HG02759 (cell line): ENCODE measurements at regions not wholly inside any gene's neighbourhood (a gene's known extent, or its start where the extent isn't known, plus 50 kb on each side); places are given as distances from the start of the nearest gene placed in this dataset.
"Not testable (repeated sequence)": the region's sequence is repeated elsewhere in the genome, so short reads cannot be mapped to it uniquely, and the experiment has no call there.

ENCODE experiments used
- ATAC-seq: cut with Tn5 transposase; IDR thresholded peaks from one replicate; pipeline ENCODE4 v1.9.1; 2021; ENCODE audit warnings: mild to moderate bottlenecking, moderate library complexity; ENCODE audit not compliant: unreplicated experiment

DNA sequence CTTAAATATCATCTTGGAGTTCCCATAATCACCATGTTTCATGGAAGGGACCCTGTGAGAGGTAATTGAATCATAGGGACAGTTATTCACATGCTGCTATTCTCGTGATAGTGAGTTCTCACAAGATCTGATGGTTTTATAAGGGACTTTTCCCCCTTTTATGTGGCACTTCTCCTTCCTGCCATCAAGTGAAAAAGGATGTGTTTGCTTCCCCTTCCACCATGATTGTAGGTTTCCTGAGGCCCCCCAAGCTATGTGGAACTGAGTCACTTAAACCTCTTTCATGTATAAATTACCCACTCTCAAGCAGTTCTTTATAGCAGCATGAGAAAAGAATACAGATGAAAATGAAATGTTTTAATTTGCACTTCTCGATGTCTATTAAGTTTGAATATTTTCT lies 112.0 kb downstream of the ZNF648 start:
- no peak for ATAC-seq

DNA sequence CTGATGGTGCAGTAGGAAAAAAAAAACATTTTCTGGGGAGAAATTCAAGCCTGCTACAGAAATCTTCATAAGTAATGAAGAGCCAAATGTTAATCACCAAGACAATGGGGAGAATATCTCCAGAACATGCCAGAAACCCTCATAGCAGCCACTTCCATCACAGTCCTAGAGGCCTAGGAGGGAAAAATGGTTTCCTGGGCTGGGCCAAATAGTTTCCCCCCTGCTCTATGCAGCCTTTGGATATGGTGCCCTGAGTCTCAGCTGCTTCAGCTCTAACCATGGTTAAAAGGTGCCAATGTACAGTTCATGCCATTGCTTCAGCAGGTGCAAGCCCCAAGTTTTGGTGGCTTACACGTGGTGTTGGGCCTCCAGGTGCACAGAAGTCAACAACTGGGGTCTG lies 113.1 kb downstream of the ZNF648 start:
- ATAC-seq: no peak

- ATAC-seq: no peak
Measured at GRCh38 chr1:181947441-181947840, 114.1 kb downstream of the ZNF648 start.

- peak; percentile 87 for ATAC-seq
Measured at GRCh38 chr1:181936768-181937581, 124.5 kb downstream of the ZNF648 start.

DNA sequence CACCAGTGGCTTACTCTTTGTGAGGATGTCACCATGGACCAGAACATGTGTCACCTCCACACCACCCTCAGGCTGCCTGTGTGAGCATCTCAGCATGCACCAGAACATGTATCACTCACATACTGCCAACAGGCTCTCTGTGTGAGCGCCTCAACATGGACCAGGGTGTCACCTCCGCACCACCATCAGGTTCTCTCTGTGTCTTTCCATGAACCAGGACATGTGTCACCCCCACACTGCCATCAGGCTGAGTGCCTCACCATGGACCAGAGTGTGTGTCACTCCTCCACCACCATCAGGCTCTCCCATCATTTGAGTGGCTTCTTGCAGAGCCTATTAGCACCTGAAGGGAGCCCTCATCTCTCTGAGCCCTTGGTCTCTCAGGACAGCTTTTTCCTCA lies 125.2 kb downstream of the ZNF648 start:
- peak; percentile 52 for ATAC-seq

GRCh38 chr1:181931873-181932272 lies 129.6 kb downstream of the ZNF648 start:
- ATAC-seq: no peak

DNA sequence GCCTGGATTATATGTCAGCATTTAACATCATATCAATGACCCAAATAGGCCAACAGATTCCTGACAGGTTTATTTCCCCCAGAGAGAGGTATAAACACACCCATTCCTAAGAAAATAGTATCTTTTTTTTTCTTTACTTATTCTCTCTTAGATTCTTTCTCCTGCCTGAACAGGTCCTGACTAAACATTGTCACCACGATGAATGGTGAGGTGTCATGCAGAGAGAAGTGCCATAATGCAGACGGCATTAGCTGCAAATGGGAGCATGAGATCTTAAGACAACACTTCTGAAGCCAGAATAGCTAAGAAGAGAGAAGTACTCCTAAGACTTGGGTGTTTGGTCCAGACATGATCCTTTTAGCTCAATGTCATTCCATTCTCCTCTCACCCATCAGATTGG lies 131.3 kb downstream of the ZNF648 start:
- ATAC-seq: no peak

GRCh38 chr1:181926697-181927096 lies 134.8 kb downstream of the ZNF648 start:
- no peak for ATAC-seq

DNA sequence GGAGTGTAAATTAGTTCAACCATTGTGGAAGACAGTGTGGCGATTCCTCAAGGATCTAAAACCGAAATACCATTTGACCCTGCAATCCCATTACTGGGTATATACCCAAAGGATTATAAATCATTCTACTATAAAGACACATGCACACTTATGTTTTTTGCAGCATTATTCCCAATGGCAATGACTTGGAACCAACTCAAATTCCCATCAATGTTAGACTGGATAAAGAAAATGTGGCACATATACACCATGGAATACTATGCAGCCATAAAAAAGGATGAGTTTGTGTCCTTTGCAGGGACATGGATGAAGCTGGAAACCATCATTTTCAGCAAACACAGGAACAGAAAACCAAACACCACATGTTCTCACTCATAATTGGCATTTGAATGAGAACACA lies 137.5 kb downstream of the ZNF648 start:
- ATAC-seq: not testable (repeated sequence)

DNA sequence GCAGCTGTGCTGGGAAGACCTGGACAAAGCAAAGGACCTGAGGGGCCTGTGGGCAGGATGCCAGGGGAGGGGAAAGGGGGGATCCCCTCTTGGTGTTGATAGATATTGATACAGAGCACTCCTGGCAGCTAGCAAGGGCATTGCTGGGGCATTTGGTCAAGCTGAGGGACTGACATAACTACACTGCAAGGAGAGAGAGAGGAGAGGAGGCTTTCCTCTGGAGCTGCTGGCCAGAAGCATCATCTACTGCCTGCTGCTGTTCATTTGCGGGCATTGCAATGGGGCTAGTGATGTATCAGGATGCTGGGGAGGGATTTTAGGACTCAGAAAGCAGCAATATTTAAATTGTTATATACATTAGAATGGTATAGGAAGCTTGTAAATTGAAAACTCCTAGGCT lies 142.0 kb downstream of the ZNF648 start:
- ATAC-seq: no peak

- no peak for ATAC-seq
Measured at GRCh38 chr1:181918880-181919525, 142.5 kb downstream of the ZNF648 start.

- ATAC-seq: no peak
Measured at GRCh38 chr1:181911715-181912114, 149.8 kb downstream of the ZNF648 start.

DNA sequence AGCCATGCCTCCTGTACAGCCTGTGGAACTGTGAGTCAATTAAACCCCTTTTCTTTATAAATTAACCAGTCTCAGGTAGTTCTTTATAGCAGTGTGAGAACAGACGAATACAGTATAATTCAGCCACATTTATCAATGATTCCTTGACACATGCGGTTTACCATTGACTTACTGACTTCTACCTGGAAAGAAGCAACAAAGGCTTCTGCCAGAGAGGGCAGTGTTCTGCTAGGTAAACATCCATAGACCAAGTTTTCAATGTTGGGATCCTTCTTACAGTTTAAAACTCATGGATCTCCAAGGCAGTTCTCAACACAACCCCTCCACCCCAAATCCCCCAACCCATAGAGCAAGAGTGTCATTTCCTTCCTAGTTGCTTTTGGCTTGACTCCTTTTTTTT lies 150.6 kb downstream of the ZNF648 start:
- ATAC-seq: no peak

DNA sequence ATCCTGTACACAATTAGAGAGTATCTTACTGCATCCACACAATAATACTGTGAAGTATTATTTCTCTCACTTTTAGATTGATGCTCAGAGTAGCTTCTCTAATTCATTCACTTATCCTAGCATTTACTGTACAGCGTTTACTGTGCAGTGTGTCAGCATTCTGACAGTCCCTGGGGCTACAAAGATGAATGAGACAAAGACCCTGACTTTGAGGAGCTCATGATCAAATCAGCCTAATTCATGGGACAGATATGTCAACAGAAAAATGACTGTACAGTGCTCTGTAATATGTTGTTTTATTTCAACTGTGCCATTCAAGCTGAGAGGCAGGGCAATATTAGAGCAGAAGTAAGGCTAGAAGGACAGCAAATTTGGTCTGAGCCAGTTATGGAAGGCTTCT lies 152.5 kb downstream of the ZNF648 start:
- no peak for ATAC-seq

DNA sequence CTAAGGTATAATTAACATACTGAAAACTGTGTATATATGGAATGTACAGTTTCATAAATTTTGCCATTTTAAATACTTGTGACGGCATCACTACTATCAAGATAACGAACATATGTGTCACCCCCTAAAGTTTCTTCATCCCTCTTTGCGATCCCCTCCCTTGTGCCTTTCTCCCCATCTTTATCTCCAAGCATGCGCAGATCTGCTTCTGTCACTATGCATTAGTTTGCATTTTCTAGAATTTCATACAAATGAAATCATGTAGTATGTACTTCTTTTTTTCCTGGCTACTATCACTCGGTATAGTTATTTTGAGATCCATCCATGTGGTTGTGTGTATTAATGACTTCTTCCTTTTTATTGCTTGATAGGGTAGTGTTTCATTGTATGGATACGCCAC lies 154.9 kb downstream of the ZNF648 start:
- ATAC-seq: no peak

DNA sequence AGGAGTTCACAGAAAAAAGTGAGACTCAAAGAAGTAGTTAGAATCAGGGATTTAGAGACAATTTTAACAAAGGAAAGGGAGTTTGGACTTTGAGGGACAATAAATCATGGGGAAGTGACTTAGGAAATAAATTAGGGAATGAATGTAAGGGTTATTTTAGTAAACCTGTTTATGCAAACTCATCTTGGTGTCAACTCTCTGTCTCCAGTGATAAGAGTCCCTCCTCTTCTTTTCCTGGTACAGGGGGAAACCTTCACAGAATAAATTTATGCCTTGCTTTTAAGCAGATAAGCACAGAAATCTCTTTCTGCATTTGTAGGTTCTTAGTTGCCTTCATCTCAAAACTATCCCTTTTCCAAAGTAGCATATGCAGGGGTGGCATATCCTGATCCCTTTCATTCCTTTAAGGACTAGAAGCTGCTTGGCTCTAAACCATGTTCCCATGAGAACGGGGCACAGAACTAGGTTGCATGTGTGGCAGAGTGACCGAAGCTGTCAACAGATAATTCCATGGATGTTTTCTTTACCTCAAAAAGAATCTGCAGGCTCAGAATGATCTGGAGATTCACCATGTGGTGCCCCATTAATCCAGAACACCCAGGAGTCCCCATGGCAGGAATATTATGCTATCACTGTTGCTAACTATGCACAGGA lies 155.4 kb downstream of the ZNF648 start:
- no peak for ATAC-seq

GRCh38 chr1:181898773-181899172 lies 162.7 kb downstream of the ZNF648 start:
- no peak for ATAC-seq

DNA sequence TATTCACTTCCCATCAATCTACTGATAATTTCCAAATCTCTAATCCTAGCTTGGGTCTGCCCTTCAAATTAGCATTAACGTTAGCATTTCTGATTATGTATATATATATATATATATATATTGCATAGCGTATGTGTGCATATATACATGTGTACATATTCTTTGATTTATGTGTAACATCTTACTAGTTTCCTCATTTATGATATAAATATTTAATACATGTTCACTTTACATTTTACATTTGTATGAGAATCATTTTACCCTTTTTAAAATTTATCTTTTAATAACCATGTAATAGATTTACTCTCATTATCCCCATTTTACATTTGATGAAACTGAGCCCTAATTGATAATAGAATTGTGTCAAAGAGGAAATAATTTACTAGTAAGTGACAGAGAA lies 164.7 kb downstream of the ZNF648 start:
- no peak for ATAC-seq

DNA sequence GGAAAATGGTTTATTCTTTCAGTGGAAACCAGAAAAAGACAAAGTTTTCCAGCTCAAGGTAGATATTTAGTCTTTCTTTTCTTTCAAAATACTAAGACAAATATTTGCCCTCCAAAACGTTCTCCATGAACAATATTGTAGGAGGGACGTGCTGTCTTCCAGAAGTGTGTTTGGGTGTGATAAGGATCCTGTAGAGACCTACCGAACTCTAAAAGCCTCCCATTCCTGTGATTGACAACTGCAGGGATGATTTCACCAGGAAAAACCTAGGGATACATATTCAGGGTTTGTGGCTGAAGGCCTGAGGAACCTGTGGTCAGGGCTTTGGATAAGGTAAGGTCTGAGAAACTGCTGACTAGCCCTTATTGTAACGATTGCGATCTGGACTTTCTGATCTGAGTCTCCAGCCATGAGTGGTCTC lies 167.1 kb downstream of the ZNF648 start:
- no peak for ATAC-seq

- ATAC-seq: no peak
Measured at GRCh38 chr1:181893937-181894336, 167.6 kb downstream of the ZNF648 start.

- not testable (repeated sequence) for ATAC-seq
Measured at GRCh38 chr1:181893150-181893549, 168.4 kb downstream of the ZNF648 start.

GRCh38 chr1:181872562-181872961 lies 188.9 kb downstream of the ZNF648 start:
- no peak for ATAC-seq
